ENCODE measurements at regions not wholly inside any gene's neighbourhood (a gene's known extent, or its start where the extent isn't known, plus 50 kb on each side); places are given as distances from the start of the nearest gene placed in this dataset.

- DNase-seq (ENCODE audit: low read depth in 3 of 3), result no peak
Measured at GRCh38 chr2:43129676-43130547, 96.5 kb downstream of the ZFP36L2 start.

- DNase-seq (ENCODE audit: low read depth in 3 of 3), result no peak
Measured at GRCh38 chr2:43128559-43128955, 97.8 kb downstream of the ZFP36L2 start.

- DNase-seq (ENCODE audit: low read depth in 3 of 3), result no peak
Measured at GRCh38 chr2:43127941-43128558, 98.4 kb downstream of the ZFP36L2 start.

GRCh38 chr2:43127208-43127940 is 99.0 kb downstream of the ZFP36L2 start:
- peak; percentile 83 to 90 (median 86) for DNase-seq (ENCODE audit: low read depth in 3 of 3)

- no peak for DNase-seq (ENCODE audit: low read depth in 3 of 3)
Measured at GRCh38 chr2:43126817-43127207, 99.6 kb downstream of the ZFP36L2 start.

- no peak for DNase-seq (ENCODE audit: low read depth in 3 of 3)
Measured at GRCh38 chr2:43125090-43125998, 101.1 kb downstream of the ZFP36L2 start.

GRCh38 chr2:43124687-43125057 is 101.7 kb downstream of the ZFP36L2 start:
- DNase-seq (ENCODE audit: low read depth in 3 of 3), result no peak

GRCh38 chr2:43123981-43124686 is 102.3 kb downstream of the ZFP36L2 start:
- no peak for DNase-seq (ENCODE audit: low read depth in 3 of 3)

GRCh38 chr2:43123486-43123885 is 102.9 kb downstream of the ZFP36L2 start:
- DNase-seq (ENCODE audit: low read depth in 3 of 3), result no peak

GRCh38 chr2:43123028-43123427 is 103.4 kb downstream of the ZFP36L2 start:
- no peak for DNase-seq (ENCODE audit: low read depth in 3 of 3)

GRCh38 chr2:43121580-43122314 is 104.7 kb downstream of the ZFP36L2 start:
- no peak for DNase-seq (ENCODE audit: low read depth in 3 of 3)

- no peak for DNase-seq (ENCODE audit: low read depth in 3 of 3)
Measured at GRCh38 chr2:43119303-43119702, 107.1 kb downstream of the ZFP36L2 start.

GRCh38 chr2:43117521-43118143 is 108.8 kb downstream of the ZFP36L2 start:
- DNase-seq (ENCODE audit: low read depth in 3 of 3), result no peak

GRCh38 chr2:43116988-43117387 is 109.4 kb downstream of the ZFP36L2 start:
- DNase-seq (ENCODE audit: low read depth in 3 of 3), result no peak

- no peak for DNase-seq (ENCODE audit: low read depth in 3 of 3)
Measured at GRCh38 chr2:43115881-43116280, 110.5 kb downstream of the ZFP36L2 start.

- no peak for DNase-seq (ENCODE audit: low read depth in 3 of 3)
Measured at GRCh38 chr2:43114210-43114609, 112.2 kb downstream of the ZFP36L2 start.

- DNase-seq (ENCODE audit: low read depth in 3 of 3), result no peak
Measured at GRCh38 chr2:43111788-43112554, 114.4 kb downstream of the ZFP36L2 start.

- DNase-seq (ENCODE audit: low read depth in 3 of 3), result no peak
Measured at GRCh38 chr2:43110442-43110871, 115.9 kb downstream of the ZFP36L2 start.

GRCh38 chr2:43109261-43109743 is 117.1 kb downstream of the ZFP36L2 start:
- no peak for DNase-seq (ENCODE audit: low read depth in 3 of 3)
